CD4-positive, alpha-beta T cell treated with Interleukin-10 for 1 hour (primary cell): ENCODE measurements at regions not wholly inside any gene's neighbourhood (a gene's known extent, or its start where the extent isn't known, plus 50 kb on each side); places are given as distances from the start of the nearest gene placed in this dataset.
"Not testable (repeated sequence)": the region's sequence is repeated elsewhere in the genome, so short reads cannot be mapped to it uniquely, and the experiment has no call there.

Experiments
- DNase-seq: peaks from one replicate; pipeline ENCODE4 v3.0.0-alpha.2; 2020

GRCh38 chr2:58788402-58788801, 547.3 kb upstream of the FANCL start:
- DNase-seq, result no peak

GRCh38 chr2:58770846-58771245, 529.7 kb upstream of the FANCL start:
- DNase-seq, result no peak

- no peak for DNase-seq
These were observed 528.7 kb upstream of the FANCL start for GRCh38 chr2:58769864-58770234.

- DNase-seq, result no peak
These were observed 528.2 kb upstream of the FANCL start for GRCh38 chr2:58769111-58769863.

- DNase-seq, result no peak
These were observed 527.6 kb upstream of the FANCL start for GRCh38 chr2:58768715-58769080.

- DNase-seq, result no peak
These were observed 526.9 kb upstream of the FANCL start for GRCh38 chr2:58767828-58768714.

GRCh38 chr2:58764338-58765104, 523.4 kb upstream of the FANCL start:
- no peak for DNase-seq

- no peak for DNase-seq
These were observed 521.2 kb upstream of the FANCL start for GRCh38 chr2:58762176-58762781.

- DNase-seq, result no peak
These were observed 516.8 kb upstream of the FANCL start for GRCh38 chr2:58757971-58758370.

- no peak for DNase-seq
These were observed 515.2 kb upstream of the FANCL start for GRCh38 chr2:58756336-58756735.

GRCh38 chr2:58752507-58752906, 511.4 kb upstream of the FANCL start:
- DNase-seq, result not testable (repeated sequence)

- not testable (repeated sequence) for DNase-seq
These were observed 510.6 kb upstream of the FANCL start for GRCh38 chr2:58751676-58752075.

GRCh38 chr2:58749041-58749440, 507.9 kb upstream of the FANCL start:
- no peak for DNase-seq

GRCh38 chr2:58745334-58745733, 504.2 kb upstream of the FANCL start:
- DNase-seq, result not testable (repeated sequence)

- no peak for DNase-seq
These were observed 499.3 kb upstream of the FANCL start for GRCh38 chr2:58740426-58740825.

- no peak for DNase-seq
These were observed 497.9 kb upstream of the FANCL start for GRCh38 chr2:58739033-58739432.

GRCh38 chr2:58734365-58734764, 493.2 kb upstream of the FANCL start:
- DNase-seq, result no peak

- DNase-seq, result no peak
These were observed 491.9 kb upstream of the FANCL start for GRCh38 chr2:58732999-58733398.

- DNase-seq, result no peak
These were observed 490.4 kb upstream of the FANCL start for GRCh38 chr2:58731488-58731869.

- no peak for DNase-seq
These were observed 489.8 kb upstream of the FANCL start for GRCh38 chr2:58730764-58731487.

- DNase-seq, result no peak
These were observed 487.0 kb upstream of the FANCL start for GRCh38 chr2:58727981-58728656.
